ENCODE measurements at regions not wholly inside any gene's neighbourhood (a gene's known extent, or its start where the extent isn't known, plus 50 kb on each side); places are given as distances from the start of the nearest gene placed in this dataset.

DNA sequence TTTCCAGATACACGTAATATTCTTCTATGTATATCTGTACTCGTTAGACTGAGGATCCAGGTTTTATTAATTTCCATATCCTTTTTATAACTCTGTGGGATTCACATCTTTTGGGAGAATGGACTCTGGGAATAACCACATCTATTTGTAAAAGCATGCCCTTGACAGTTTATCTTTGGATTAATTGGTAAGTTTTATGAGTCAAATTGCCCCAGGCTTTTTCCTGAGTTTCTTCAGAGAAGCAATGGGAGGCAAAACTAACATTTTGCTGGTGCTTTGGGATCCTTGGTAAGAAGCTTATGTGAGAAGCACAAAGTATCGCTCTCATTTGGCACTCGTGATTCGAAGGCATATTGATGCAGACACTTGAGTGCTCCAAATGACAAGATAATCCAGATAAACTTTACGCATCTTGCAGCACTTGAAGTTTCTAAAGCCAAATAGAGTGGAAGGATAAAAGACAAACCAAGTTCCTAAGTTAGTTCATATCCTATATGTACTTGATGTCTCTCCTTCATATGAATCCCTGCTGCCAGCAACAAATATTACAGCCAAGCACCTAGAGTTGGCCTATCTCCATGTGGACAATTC, 324.7 kb downstream of the TLE4 start:
- H3K27me3 ChIP-seq (ENCODE audit: insufficient read depth, low read length): peaks cover 4% of the 10 kb centered on the region; the same call in 1 of the 2 replicates
- H2AFZ ChIP-seq (ENCODE audit: low read length, unreplicated experiment): no peak overlapping the region
- no peak overlapping the region for H3K4me3 ChIP-seq (ENCODE audit: low read depth, low read length)
- H3K4me1 ChIP-seq (ENCODE audit: control insufficient read depth, insufficient read depth, low read length, unreplicated experiment): no peaks in the 10 kb centered on the region
- H3K27ac ChIP-seq (ENCODE audit: low read depth, low read length): no peak overlapping the region
- H3K79me2 ChIP-seq (ENCODE audit: control insufficient read depth, insufficient read depth, low read length, unreplicated experiment): no peaks in the 10 kb centered on the region
- no peaks in the 10 kb centered on the region for H3K36me3 ChIP-seq (ENCODE audit: insufficient read depth, low read length)

- Histone ChIP-seq H3K27me3 (ENCODE audit: insufficient read depth, low read length) (peaks cover 4% of the 10 kb centered on the region; the same call in 1 of the 2 replicates), H3K4me3 (ENCODE audit: low read depth, low read length) (no peak overlapping the region), H2AFZ (ENCODE audit: low read length, unreplicated experiment) (no peak overlapping the region), H3K4me1 (ENCODE audit: control insufficient read depth, insufficient read depth, low read length, unreplicated experiment) (no peaks in the 10 kb centered on the region), H3K27ac (ENCODE audit: low read depth, low read length) (no peak overlapping the region), H3K79me2 (ENCODE audit: control insufficient read depth, insufficient read depth, low read length, unreplicated experiment) (no peaks in the 10 kb centered on the region), H3K36me3 (ENCODE audit: insufficient read depth, low read length) (no peaks in the 10 kb centered on the region)
Observed at GRCh38 chr9:79895232-79895631, 323.5 kb downstream of the TLE4 start.

- H3K79me2 ChIP-seq (ENCODE audit: control insufficient read depth, insufficient read depth, low read length, unreplicated experiment): no peaks in the 10 kb centered on the region
- no peak overlapping the region for H3K4me3 ChIP-seq (ENCODE audit: low read depth, low read length)
- H3K27ac ChIP-seq (ENCODE audit: low read depth, low read length): no peak overlapping the region
- no peaks in the 10 kb centered on the region for H3K4me1 ChIP-seq (ENCODE audit: control insufficient read depth, insufficient read depth, low read length, unreplicated experiment)
- H3K27me3 ChIP-seq (ENCODE audit: insufficient read depth, low read length): peaks cover 4% of the 10 kb centered on the region; the same call in 1 of the 2 replicates
- H2AFZ ChIP-seq (ENCODE audit: low read length, unreplicated experiment): no peak overlapping the region
- H3K36me3 ChIP-seq (ENCODE audit: insufficient read depth, low read length): no peaks in the 10 kb centered on the region
Observed at GRCh38 chr9:79889369-79889768, 317.6 kb downstream of the TLE4 start.

DNA sequence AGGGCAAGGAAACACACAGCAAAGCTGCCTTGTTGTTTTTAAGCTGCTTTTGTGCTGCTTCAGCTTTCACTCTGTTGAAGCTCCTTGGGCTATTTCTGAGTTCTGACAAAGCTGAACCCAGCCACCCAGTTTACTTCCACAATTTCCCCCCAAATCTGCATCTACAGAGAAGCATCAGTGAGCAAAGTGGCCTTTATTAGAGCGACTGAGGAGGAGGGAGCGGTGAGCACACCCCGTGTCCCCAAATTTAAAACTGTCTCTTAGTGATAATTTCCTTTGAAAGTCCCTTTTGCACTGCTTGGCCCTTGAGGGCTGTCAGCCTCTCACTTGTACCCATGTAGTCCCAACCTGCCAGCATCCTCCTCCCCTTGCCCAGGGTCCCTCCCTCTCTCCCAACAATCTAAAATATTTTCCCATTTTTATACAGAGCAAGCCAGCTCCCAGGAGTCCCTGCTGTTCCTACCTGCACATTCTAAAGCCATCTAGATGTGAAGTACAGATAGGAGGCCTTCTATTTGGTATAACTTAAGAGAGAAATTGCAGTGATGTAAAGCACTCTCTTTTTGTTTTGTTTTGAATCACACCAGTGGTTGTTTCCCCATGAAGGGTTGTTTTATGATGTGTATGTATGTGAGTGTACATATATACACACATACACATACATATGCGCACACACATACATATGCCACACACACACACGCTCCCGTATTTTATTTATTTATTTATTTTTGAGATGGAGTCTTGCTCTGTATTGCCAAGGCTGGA, 313.5 kb downstream of the TLE4 start:
- Histone ChIP-seq H3K4me3 (ENCODE audit: low read depth, low read length) (no peak overlapping the region), H2AFZ (ENCODE audit: low read length, unreplicated experiment) (no peak overlapping the region), H3K27ac (ENCODE audit: low read depth, low read length) (no peak overlapping the region), H3K36me3 (ENCODE audit: insufficient read depth, low read length) (no peaks in the 10 kb centered on the region), H3K27me3 (ENCODE audit: insufficient read depth, low read length) (no peaks in the 10 kb centered on the region), H3K4me1 (ENCODE audit: control insufficient read depth, insufficient read depth, low read length, unreplicated experiment) (no peaks in the 10 kb centered on the region), H3K79me2 (ENCODE audit: control insufficient read depth, insufficient read depth, low read length, unreplicated experiment) (no peaks in the 10 kb centered on the region)

GRCh38 chr9:79884546-79884945, 312.8 kb downstream of the TLE4 start:
- H3K36me3 ChIP-seq (ENCODE audit: insufficient read depth, low read length): no peaks in the 10 kb centered on the region

GRCh38 chr9:79883073-79883645, 311.4 kb downstream of the TLE4 start:
- no peaks in the 10 kb centered on the region for H3K4me1 ChIP-seq (ENCODE audit: control insufficient read depth, insufficient read depth, low read length, unreplicated experiment)
- no peaks in the 10 kb centered on the region for H3K27me3 ChIP-seq (ENCODE audit: insufficient read depth, low read length)
- H2AFZ ChIP-seq (ENCODE audit: low read length, unreplicated experiment): no peak overlapping the region
- H3K27ac ChIP-seq (ENCODE audit: low read depth, low read length): no peak overlapping the region
- no peak overlapping the region for H3K4me3 ChIP-seq (ENCODE audit: low read depth, low read length)
- no peaks in the 10 kb centered on the region for H3K79me2 ChIP-seq (ENCODE audit: control insufficient read depth, insufficient read depth, low read length, unreplicated experiment)
- no peaks in the 10 kb centered on the region for H3K36me3 ChIP-seq (ENCODE audit: insufficient read depth, low read length)

More at GRCh38 chr9:79884546-79884945, 312.8 kb downstream of the TLE4 start:
- no peaks in the 10 kb centered on the region for H3K79me2 ChIP-seq (ENCODE audit: control insufficient read depth, insufficient read depth, low read length, unreplicated experiment)
- no peak overlapping the region for H2AFZ ChIP-seq (ENCODE audit: low read length, unreplicated experiment)
- no peak overlapping the region for H3K27ac ChIP-seq (ENCODE audit: low read depth, low read length)
- H3K27me3 ChIP-seq (ENCODE audit: insufficient read depth, low read length): no peaks in the 10 kb centered on the region
- H3K4me3 ChIP-seq (ENCODE audit: low read depth, low read length): no peak overlapping the region
- H3K4me1 ChIP-seq (ENCODE audit: control insufficient read depth, insufficient read depth, low read length, unreplicated experiment): no peaks in the 10 kb centered on the region

GRCh38 chr9:79880626-79881025, 308.9 kb downstream of the TLE4 start:
- no peaks in the 10 kb centered on the region for H3K4me1 ChIP-seq (ENCODE audit: control insufficient read depth, insufficient read depth, low read length, unreplicated experiment)
- H2AFZ ChIP-seq (ENCODE audit: low read length, unreplicated experiment): no peak overlapping the region
- H3K4me3 ChIP-seq (ENCODE audit: low read depth, low read length): peak overlapping the region; percentile 22; the same call in 1 of the 2 replicates
- H3K27ac ChIP-seq (ENCODE audit: low read depth, low read length): no peak overlapping the region
- H3K36me3 ChIP-seq (ENCODE audit: insufficient read depth, low read length): no peaks in the 10 kb centered on the region
- no peaks in the 10 kb centered on the region for H3K79me2 ChIP-seq (ENCODE audit: control insufficient read depth, insufficient read depth, low read length, unreplicated experiment)
- H3K27me3 ChIP-seq (ENCODE audit: insufficient read depth, low read length): no peaks in the 10 kb centered on the region

DNA sequence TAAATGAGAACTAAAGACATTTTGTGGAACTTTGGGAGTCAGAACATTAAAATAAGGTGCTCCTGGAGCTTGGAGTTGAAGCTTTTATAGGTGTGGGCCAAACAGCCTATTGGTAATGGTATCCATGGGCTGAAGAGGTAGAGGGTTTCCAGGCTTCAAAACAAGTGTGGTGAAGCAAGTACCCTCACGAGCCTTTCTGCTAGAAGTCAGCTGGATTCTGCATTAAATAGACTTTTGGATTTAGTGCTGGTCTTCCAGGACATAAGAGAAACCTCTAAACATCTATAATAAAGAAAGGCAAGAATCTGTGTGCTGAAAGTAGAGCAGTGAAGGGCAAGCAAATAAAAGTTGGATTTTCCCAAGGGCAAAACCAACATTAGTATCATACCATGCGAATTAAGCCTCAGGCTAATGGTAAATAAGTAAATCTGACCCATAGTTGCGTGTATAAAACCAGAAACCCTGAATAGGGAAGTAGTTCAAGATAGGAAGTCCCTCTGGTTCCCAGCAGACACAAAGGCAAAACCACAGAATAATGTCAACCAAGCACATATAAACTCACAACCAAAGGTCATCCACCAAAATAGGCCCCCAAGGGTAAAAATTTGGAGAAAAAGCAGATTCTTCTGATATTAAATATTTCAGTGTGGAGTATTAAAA, 306.3 kb downstream of the TLE4 start:
- no peaks in the 10 kb centered on the region for H3K79me2 ChIP-seq (ENCODE audit: control insufficient read depth, insufficient read depth, low read length, unreplicated experiment)
- no peaks in the 10 kb centered on the region for H3K4me1 ChIP-seq (ENCODE audit: control insufficient read depth, insufficient read depth, low read length, unreplicated experiment)
- no peaks in the 10 kb centered on the region for H3K36me3 ChIP-seq (ENCODE audit: insufficient read depth, low read length)
- H3K27ac ChIP-seq (ENCODE audit: low read depth, low read length): no peak overlapping the region
- no peak overlapping the region for H2AFZ ChIP-seq (ENCODE audit: low read length, unreplicated experiment)
- H3K27me3 ChIP-seq (ENCODE audit: insufficient read depth, low read length): no peaks in the 10 kb centered on the region
- no peak overlapping the region for H3K4me3 ChIP-seq (ENCODE audit: low read depth, low read length)

- H3K27me3 ChIP-seq (ENCODE audit: insufficient read depth, low read length): no peaks in the 10 kb centered on the region
- no peak overlapping the region for H2AFZ ChIP-seq (ENCODE audit: low read length, unreplicated experiment)
- no peaks in the 10 kb centered on the region for H3K4me1 ChIP-seq (ENCODE audit: control insufficient read depth, insufficient read depth, low read length, unreplicated experiment)
- H3K36me3 ChIP-seq (ENCODE audit: insufficient read depth, low read length): no peaks in the 10 kb centered on the region
- no peak overlapping the region for H3K27ac ChIP-seq (ENCODE audit: low read depth, low read length)
- H3K79me2 ChIP-seq (ENCODE audit: control insufficient read depth, insufficient read depth, low read length, unreplicated experiment): no peaks in the 10 kb centered on the region
- H3K4me3 ChIP-seq (ENCODE audit: low read depth, low read length): no peak overlapping the region
Observed at GRCh38 chr9:79868567-79869189, 296.9 kb downstream of the TLE4 start.
